Thoracic aorta (tissue), 2 donors: ENCODE measurements at regions not wholly inside any gene's neighbourhood (a gene's known extent, or its start where the extent isn't known, plus 50 kb on each side); places are given as distances from the start of the nearest gene placed in this dataset.

ENCODE experiments used
- ATAC-seq: fragments of 150-250 bp; one replicate; pipeline ENCODE4 v1.8.0; 2017; ENCODE audit warnings: low read depth; ENCODE audit not compliant: insufficient number of reproducible peaks, low FRiP score
- DNase-seq: peaks from one replicate; pipeline ENCODE4 v3.0.0-alpha.2; 2020; ENCODE audit warnings: low spot score
- H3K27ac ChIP-seq, 2 donors: fragments of 200-600 bp; sonication (generic); 1 replicate in 1 of 2; 2 replicates in 1 of 2; pipeline ENCODE4 v1.5.1; 2016; ENCODE audit warnings: mild to moderate bottlenecking in 2 of 2, moderate library complexity in 2 of 2
- H3K27me3 ChIP-seq: fragments of 200-600 bp; sonication (generic); replicated peaks from 2 replicates; pipeline ENCODE4 v1.6.0; 2016; ENCODE audit warnings: mild to moderate bottlenecking; ENCODE audit not compliant: insufficient read depth
- H3K36me3 ChIP-seq: fragments of 200-600 bp; sonication (generic); one replicate; pipeline ENCODE4 v1.5.1; 2016
- H3K4me1 ChIP-seq, 2 donors: fragments of 200-600 bp; sonication (generic); 1 replicate in 1 of 2; 2 replicates in 1 of 2; pipeline versions ENCODE4 v1.5.1 to v1.6.0; 2016; ENCODE audit warnings: low read depth in 2 of 2, mild to moderate bottlenecking in 1 of 2; ENCODE audit not compliant: control insufficient read depth in 1 of 2
- H3K4me3 ChIP-seq: fragments of 200-600 bp; sonication (generic); 2 replicates; pipeline ENCODE4 v1.5.1; 2016; ENCODE audit warnings: mild to moderate bottlenecking
- H3K9me3 ChIP-seq: fragments of 200-600 bp; sonication (generic); 2 replicates; pipeline ENCODE4 v1.5.1; 2016
- TF ChIP-seq, protein P1 (sequence below): fragments of 200-600 bp; sonication (generic); IDR thresholded peaks from one replicate; pipeline ENCODE4 v1.5.1; 2019; ENCODE audit warnings: antibody characterized with exemption

DNA sequence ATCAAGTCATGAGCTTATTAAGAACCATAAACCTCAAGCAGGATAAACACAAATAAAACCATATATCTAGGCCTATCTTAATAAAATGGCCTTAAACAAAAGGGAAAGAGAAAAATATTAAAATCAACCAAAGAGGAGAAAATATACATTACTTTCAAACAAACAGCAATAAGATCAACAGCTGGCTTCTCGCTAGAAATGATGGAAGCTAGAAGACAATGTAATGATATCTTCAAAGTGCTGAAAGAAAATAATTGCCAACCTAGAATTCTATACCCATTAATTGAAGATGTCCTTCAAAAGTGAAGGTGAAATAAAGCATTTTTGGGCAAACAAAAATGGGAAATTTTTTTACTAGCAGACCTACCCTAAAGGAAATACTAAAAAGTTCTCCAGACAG lies 142.9 kb upstream of the PODXL start:
- Histone ChIP-seq H3K36me3 (no peaks in the 10 kb centered on the region), H3K4me1 (no peaks in the 10 kb centered on the region), H3K27ac (no peak overlapping the region), H3K4me3 (no peak overlapping the region), H3K27me3 (no peaks in the 10 kb centered on the region), H3K9me3 (peaks cover 4% of the 10 kb centered on the region)
- DNase-seq (no peak), ATAC-seq (no peak)
- TF ChIP-seq, protein P1, sequence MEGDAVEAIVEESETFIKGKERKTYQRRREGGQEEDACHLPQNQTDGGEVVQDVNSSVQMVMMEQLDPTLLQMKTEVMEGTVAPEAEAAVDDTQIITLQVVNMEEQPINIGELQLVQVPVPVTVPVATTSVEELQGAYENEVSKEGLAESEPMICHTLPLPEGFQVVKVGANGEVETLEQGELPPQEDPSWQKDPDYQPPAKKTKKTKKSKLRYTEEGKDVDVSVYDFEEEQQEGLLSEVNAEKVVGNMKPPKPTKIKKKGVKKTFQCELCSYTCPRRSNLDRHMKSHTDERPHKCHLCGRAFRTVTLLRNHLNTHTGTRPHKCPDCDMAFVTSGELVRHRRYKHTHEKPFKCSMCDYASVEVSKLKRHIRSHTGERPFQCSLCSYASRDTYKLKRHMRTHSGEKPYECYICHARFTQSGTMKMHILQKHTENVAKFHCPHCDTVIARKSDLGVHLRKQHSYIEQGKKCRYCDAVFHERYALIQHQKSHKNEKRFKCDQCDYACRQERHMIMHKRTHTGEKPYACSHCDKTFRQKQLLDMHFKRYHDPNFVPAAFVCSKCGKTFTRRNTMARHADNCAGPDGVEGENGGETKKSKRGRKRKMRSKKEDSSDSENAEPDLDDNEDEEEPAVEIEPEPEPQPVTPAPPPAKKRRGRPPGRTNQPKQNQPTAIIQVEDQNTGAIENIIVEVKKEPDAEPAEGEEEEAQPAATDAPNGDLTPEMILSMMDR, result no peak

DNA sequence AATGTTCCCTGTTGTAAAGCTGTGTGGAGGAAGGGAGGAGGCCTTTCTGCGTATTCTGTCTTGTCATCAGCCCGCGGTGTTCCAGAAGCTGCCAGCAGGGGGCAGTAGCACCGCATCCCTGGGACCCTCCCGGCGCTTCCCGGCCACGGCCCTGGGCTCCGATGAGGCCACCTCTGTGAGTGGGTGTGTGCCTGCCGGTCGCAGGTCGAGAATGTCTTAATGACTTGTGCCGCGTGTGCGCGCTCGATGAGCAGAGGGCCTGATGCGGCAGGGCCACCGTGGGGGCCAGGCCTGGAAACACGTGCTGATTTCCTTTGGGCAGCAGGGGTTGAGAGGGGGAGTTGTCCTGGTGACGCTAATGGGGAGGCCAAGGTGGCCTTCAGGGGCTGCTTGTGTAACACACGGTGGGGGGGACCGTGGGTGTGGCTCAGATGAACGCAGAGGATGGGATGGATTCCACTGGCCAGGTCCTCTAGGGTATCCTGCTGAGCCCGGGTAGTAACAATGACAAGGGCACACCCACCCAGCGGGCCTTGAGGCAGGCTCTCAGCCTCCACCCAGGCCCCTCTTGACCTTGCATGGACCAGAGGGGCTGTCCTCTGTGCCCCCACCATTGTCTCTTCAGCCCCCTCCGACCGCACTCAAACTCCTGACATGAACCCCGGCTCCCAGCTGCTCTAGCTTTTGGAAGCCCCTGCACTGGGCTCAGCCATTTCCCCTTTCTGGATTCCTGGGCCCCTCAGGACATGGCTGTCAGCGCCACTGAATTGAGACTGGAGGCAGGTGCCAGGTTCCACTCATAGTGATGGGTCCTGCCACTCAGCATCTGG lies 135.9 kb upstream of the PODXL start:
- no peak for ATAC-seq
- DNase-seq, result no peak
- H3K4me1 ChIP-seq, result peaks cover 0 to 4% of the 10 kb centered on the region in 2 donors

DNA sequence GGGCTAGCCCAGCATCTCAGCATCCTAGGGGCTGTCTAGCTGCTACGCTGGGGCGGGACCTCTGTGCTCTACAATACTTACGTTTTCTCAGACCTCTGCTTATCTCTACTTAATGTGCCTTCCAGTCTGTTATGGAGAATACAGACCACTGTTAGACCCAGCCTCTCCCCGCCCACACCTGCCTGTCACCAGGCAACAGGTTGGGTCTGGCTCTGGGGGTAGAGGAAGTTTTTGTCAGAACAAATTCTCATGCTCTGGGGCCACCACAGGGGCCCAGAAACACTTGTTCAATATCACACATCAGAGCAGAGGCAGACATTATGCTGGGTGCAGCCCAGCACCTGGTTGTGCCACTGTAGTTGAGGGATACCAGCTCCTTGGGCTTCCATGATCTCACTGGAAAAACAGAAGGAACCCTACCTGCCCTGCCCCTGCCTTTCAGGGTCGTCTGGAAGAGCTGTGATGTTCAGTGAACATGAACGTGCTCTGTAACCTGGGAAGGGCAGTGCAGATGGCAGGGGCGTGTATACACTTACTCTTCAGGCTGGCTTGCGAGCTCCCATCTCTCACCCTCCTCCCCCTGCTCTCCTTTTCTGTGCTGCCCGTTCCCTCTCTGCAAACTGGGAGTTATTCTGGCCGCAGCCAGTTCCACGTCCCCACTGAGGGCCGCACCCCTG lies 135.2 kb upstream of the PODXL start:
- H3K4me3 ChIP-seq, result no peak overlapping the region
- TF ChIP-seq, protein P1, result no peak
- peaks cover 0 to 4% of the 10 kb centered on the region in 2 donors for H3K4me1 ChIP-seq
- no peaks in the 10 kb centered on the region for H3K36me3 ChIP-seq
- DNase-seq, result no peak
- H3K27ac ChIP-seq, result no peak overlapping the region
- H3K9me3 ChIP-seq, result no peaks in the 10 kb centered on the region
- peaks cover 4% of the 10 kb centered on the region for H3K27me3 ChIP-seq
- ATAC-seq, result no peak

More for the DNA sequence above, 135.9 kb upstream of the PODXL start:
- Histone ChIP-seq H3K27me3 (peaks cover 4% of the 10 kb centered on the region), H3K27ac (no peak overlapping the region), H3K36me3 (no peaks in the 10 kb centered on the region), H3K9me3 (no peaks in the 10 kb centered on the region), H3K4me3 (no peak overlapping the region)
- TF ChIP-seq, protein P1, result peak; percentile 61

DNA sequence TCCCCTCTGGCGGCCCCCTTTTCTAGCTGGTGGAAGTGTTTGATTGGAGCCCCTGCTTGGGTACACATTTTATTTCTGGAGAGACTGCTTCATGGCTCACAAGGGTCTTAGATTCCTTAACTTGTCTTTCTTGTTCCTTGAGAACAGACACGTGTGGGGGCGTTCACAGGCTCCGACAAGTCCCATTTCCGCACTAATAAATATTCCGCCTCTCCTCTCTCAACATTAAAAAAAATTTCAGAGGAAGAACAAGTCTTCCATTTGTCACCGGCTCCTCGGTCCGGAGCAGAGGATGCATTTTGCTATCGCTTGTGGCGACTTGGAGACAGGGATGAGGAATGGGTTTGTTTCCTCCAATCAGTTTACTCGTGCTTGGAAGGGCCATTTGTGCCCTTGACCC lies 134.0 kb upstream of the PODXL start:
- no peak for DNase-seq
- Histone ChIP-seq H3K4me1 (peaks cover 0 to 4% of the 10 kb centered on the region in 2 donors), H3K9me3 (no peaks in the 10 kb centered on the region), H3K27ac (no peak overlapping the region), H3K36me3 (no peaks in the 10 kb centered on the region), H3K27me3 (peaks cover 4% of the 10 kb centered on the region), H3K4me3 (no peak overlapping the region)
- ATAC-seq, result no peak
- TF ChIP-seq, protein P1, result no peak

DNA sequence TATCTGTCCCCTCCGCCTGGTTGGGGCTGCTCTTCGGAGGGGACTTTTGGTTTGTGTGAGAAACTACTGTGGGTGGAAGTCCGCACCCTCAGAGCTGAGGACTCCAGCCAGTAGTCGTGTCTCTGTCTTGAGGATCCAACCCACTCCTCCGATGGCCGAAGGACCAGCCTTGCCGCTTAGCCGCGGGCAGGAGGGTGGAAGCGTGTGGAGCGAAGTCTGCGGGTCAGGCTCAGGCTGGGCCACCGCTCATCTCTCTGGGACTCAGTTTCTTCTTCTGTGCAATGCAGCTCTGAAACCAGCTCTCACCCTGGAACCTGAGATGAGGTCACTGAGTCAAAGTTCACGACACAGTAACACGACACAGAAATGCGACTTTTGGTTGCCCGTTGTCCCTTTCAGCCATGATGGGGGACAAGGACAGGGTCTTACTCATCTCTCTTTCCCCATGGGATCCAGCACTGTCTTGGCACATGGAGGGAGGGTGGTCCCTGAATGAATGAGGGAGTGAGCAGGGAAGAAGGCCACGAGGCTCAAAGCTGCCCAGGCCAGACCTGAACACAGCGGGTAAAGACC lies 133.3 kb upstream of the PODXL start:
- DNase-seq, result no peak
- peaks cover 0 to 4% of the 10 kb centered on the region in 2 donors for H3K4me1 ChIP-seq
- no peak overlapping the region for H3K4me3 ChIP-seq
- no peak overlapping the region for H3K27ac ChIP-seq
- no peaks in the 10 kb centered on the region for H3K9me3 ChIP-seq
- H3K27me3 ChIP-seq, result peaks cover 4% of the 10 kb centered on the region
- TF ChIP-seq, protein P1, result no peak
- no peaks in the 10 kb centered on the region for H3K36me3 ChIP-seq
- ATAC-seq, result no peak
